DND-41 (cell line): ENCODE measurements at regions not wholly inside any gene's neighbourhood (a gene's known extent, or its start where the extent isn't known, plus 50 kb on each side); places are given as distances from the start of the nearest gene placed in this dataset.

Experiments
- CTCF ChIP-seq: IDR thresholded peaks from 2 replicates; pipeline ENCODE4 v1.5.1; 2012; ENCODE audit warnings: borderline replicate concordance, low read length, moderate library complexity, mild to moderate bottlenecking; ENCODE audit not compliant: poor library complexity, severe bottlenecking; ENCODE audit errors: extremely low read depth
- EZH2 ChIP-seq: IDR thresholded peaks from 3 replicates; pipeline ENCODE4 v1.6.1; 2012; ENCODE audit warnings: borderline replicate concordance, low read depth, mild to moderate bottlenecking, moderate library complexity, low read length, inconsistent platforms; ENCODE audit not compliant: severe bottlenecking

- TF ChIP-seq EZH2 (no peak), CTCF (no peak)
Observed at GRCh38 chr9:20032413-20033006, 243.7 kb upstream of the SLC24A2 start.
